ENCODE measurements at regions not wholly inside any gene's neighbourhood (a gene's known extent, or its start where the extent isn't known, plus 50 kb on each side); places are given as distances from the start of the nearest gene placed in this dataset.

- TF ChIP-seq CTCF (IDR thresholded peaks at IDR 0.05) (no peak), EP300 (IDR thresholded peaks at IDR 0.05) (no peak), POLR2AphosphoS5 (IDR thresholded peaks at IDR 0.05) (no peak), POLR2A (IDR thresholded peaks at IDR 0.05) (no peak)
Observed at GRCh38 chr4:45679411-45679810, 444.4 kb downstream of the GABRG1 start.
